CD4-positive, alpha-beta T cell (primary cell): ENCODE measurements at regions not wholly inside any gene's neighbourhood (a gene's known extent, or its start where the extent isn't known, plus 50 kb on each side); places are given as distances from the start of the nearest gene placed in this dataset.

Source experiments
- ATAC-seq: fragments of 200-7000 bp; cut with Tn5 transposase; one replicate; pipeline ENCODE4 v1.10.0; 2022; ENCODE audit warnings: mild to moderate bottlenecking; ENCODE audit not compliant: poor library complexity
- CTCF ChIA-PET: fragments of 350-600 bp; sonication (Branson Sonifier 250); formaldehyde crosslinking; loops from one replicate; lab custom pipeline; 2021; ENCODE audit warnings: antibody characterized with exemption, inconsistent platforms; lab: Charles Lee
- POLR2A ChIA-PET: fragments of 350-600 bp; sonication (Branson Sonifier 250); formaldehyde crosslinking; loops from one replicate; lab custom pipeline; 2021; ENCODE audit warnings: antibody characterized with exemption, inconsistent platforms; lab: Charles Lee
- DNase-seq, 14 experiments: peaks; one replicate each; pipeline ENCODE4 v3.0.0-alpha.2; 2013 to 2020; ENCODE audit warnings: mixed read lengths in 2 of 14
- H3K27ac ChIP-seq, 2 donors: one replicate each; pipeline versions ENCODE4 v1.5.1 to v1.7.0; 2013; ENCODE audit warnings: low read length in 2 of 2, low read depth in 1 of 2, mild to moderate bottlenecking in 1 of 2
- H3K27me3 ChIP-seq, 2 experiments: 1 replicate in 1 of 2; 2 replicates in 1 of 2; pipeline versions ENCODE4 v1.6.1 to v1.7.0; 2013; ENCODE audit warnings: low read length in 2 of 2, control low read depth in 1 of 2, mild to moderate bottlenecking in 1 of 2, moderate library complexity in 1 of 2; ENCODE audit not compliant: insufficient read depth in 2 of 2, control insufficient read depth in 1 of 2
- H3K36me3 ChIP-seq: one replicate; pipeline ENCODE4 v1.6.1; 2013; ENCODE audit warnings: low read length, control low read depth; ENCODE audit not compliant: insufficient read depth
- H3K4me1 ChIP-seq: one replicate; pipeline ENCODE4 v1.6.1; 2013; ENCODE audit warnings: low read length, control low read depth; ENCODE audit not compliant: insufficient read depth
- H3K4me3 ChIP-seq: one replicate; pipeline ENCODE4 v1.5.1; 2013; ENCODE audit warnings: mild to moderate bottlenecking, low read length, moderate library complexity
- H3K9me3 ChIP-seq, 2 experiments: 1 replicate in 1 of 2; 2 replicates in 1 of 2; pipeline versions ENCODE4 v1.6.1 to v1.7.0; 2013; ENCODE audit warnings: low read length in 2 of 2, mild to moderate bottlenecking in 2 of 2, control low read depth in 1 of 2, moderate library complexity in 1 of 2; ENCODE audit not compliant: control insufficient read depth in 1 of 2, insufficient read depth in 1 of 2
- H3K27ac Mint-ChIP-seq: one replicate; pipeline ENCODE4 v1.8.0; 2020; ENCODE audit warnings: mixed read lengths
- H3K27me3 Mint-ChIP-seq: one replicate; pipeline ENCODE4 v1.8.0; 2021; ENCODE audit warnings: mixed read lengths
- H3K36me3 Mint-ChIP-seq: one replicate; pipeline ENCODE4 v1.8.0; 2021; ENCODE audit warnings: low read depth, mixed read lengths
- H3K4me1 Mint-ChIP-seq: one replicate; pipeline ENCODE4 v1.8.0; 2021; ENCODE audit warnings: low read depth, mixed read lengths
- H3K4me3 Mint-ChIP-seq: one replicate; pipeline ENCODE4 v1.8.0; 2020; ENCODE audit warnings: mild to moderate bottlenecking, mixed read lengths
- H3K9me3 Mint-ChIP-seq: one replicate; pipeline ENCODE4 v1.8.0; 2020; ENCODE audit warnings: mixed read lengths
- intact Hi-C, 2 experiments: fragments of 100-400 bp; cut with DNase I in 1 of 2; cut with micrococcal nuclease in 1 of 2; formaldehyde crosslinking; loops; one replicate each; pipeline versions ENCODE4 v1.15.1 to v1.9.0; 2023 to 2025; cut with DNase I, micrococcal nuclease
- TF ChIP-seq, protein P1 (sequence below): fragments of 200-600 bp; IDR thresholded peaks from one replicate; pipeline ENCODE4 v1.8.0; 2022; ENCODE audit warnings: antibody characterized with exemption, mild to moderate bottlenecking

- TF ChIP-seq, protein P1, sequence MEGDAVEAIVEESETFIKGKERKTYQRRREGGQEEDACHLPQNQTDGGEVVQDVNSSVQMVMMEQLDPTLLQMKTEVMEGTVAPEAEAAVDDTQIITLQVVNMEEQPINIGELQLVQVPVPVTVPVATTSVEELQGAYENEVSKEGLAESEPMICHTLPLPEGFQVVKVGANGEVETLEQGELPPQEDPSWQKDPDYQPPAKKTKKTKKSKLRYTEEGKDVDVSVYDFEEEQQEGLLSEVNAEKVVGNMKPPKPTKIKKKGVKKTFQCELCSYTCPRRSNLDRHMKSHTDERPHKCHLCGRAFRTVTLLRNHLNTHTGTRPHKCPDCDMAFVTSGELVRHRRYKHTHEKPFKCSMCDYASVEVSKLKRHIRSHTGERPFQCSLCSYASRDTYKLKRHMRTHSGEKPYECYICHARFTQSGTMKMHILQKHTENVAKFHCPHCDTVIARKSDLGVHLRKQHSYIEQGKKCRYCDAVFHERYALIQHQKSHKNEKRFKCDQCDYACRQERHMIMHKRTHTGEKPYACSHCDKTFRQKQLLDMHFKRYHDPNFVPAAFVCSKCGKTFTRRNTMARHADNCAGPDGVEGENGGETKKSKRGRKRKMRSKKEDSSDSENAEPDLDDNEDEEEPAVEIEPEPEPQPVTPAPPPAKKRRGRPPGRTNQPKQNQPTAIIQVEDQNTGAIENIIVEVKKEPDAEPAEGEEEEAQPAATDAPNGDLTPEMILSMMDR, result no peak
- H3K27ac ChIP-seq, result no peak overlapping the region
- H3K9me3 ChIP-seq, result no peaks in the 10 kb centered on the region
- Mint-ChIP-seq H3K36me3 (no peaks in the 10 kb centered on the region), H3K27me3 (no peaks in the 10 kb centered on the region), H3K4me3 (no peak overlapping the region), H3K27ac (no peak overlapping the region), H3K9me3 (no peaks in the 10 kb centered on the region), H3K4me1 (no peaks in the 10 kb centered on the region)
- POLR2A ChIA-PET, result no interaction called here
- peaks cover 0 to 3% of the 10 kb centered on the region in 2 experiments for H3K27me3 ChIP-seq
- intact Hi-C loops, result no loop called here
- H3K4me3 ChIP-seq, result no peak overlapping the region
- DNase-seq (no peak), ATAC-seq (no peak)
- no peaks in the 10 kb centered on the region for H3K4me1 ChIP-seq
- H3K36me3 ChIP-seq, result no peaks in the 10 kb centered on the region
- CTCF ChIA-PET, result no interaction called here
Measured at GRCh38 chr14:44652640-44653039, 145.6 kb upstream of the FSCB start.

DNA sequence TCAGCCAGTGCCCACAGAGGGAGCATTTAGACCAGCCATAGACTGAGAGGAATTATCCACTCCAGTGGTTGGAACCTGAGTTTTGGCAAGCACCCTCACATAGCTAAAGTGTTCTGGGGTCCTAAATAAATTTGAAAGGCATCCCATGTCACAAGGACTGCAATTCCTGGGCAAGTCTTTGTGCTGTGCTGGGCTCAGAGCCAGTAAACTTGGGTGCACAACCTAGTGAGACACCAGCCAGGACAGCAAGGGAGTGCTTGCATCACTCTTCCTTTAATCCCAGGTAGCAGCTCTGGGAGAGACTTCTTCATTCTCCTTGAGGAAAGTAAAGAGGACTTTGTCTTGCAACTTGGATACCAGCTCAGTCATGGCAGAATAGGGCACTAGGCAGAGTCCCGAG, 142.0 kb upstream of the FSCB start:
- H3K4me1 Mint-ChIP-seq, result no peaks in the 10 kb centered on the region
- H3K27ac ChIP-seq, result no peak overlapping the region
- no peak overlapping the region for H3K27ac Mint-ChIP-seq
- no peaks in the 10 kb centered on the region for H3K36me3 Mint-ChIP-seq
- POLR2A ChIA-PET, result no interaction called here
- H3K4me1 ChIP-seq, result no peaks in the 10 kb centered on the region
- H3K4me3 ChIP-seq, result no peak overlapping the region
- DNase-seq (no peak), ATAC-seq (no peak)
- H3K9me3 ChIP-seq, result no peaks in the 10 kb centered on the region
- H3K27me3 Mint-ChIP-seq, result peaks cover 5% of the 10 kb centered on the region
- H3K9me3 Mint-ChIP-seq, result no peaks in the 10 kb centered on the region
- TF ChIP-seq, protein P1, result no peak
- H3K36me3 ChIP-seq, result no peaks in the 10 kb centered on the region
- no peak overlapping the region for H3K4me3 Mint-ChIP-seq
- CTCF ChIA-PET, result no interaction called here
- intact Hi-C loops, result no loop called here
- H3K27me3 ChIP-seq, result peaks cover 0 to 3% of the 10 kb centered on the region in 2 experiments

DNA sequence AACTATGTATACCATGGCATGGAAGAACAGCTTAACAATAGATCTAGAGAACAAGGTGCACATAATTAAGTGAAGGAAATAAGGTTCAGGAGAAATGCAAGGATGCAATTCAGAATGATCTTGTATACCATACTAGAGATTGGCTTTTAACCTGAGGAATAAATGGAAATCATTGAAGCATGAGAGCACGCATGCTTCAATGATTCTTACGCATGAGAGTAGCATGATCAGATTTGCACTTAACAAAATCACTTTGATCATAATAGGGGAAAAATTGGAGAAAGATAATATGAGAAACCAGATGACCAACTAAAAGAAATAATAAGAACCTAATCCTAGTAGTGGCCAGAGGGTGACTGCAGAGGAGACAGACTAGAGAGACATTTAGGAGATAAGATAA, 133.3 kb upstream of the FSCB start:
- Mint-ChIP-seq H3K9me3 (no peaks in the 10 kb centered on the region), H3K4me3 (no peak overlapping the region), H3K27me3 (no peaks in the 10 kb centered on the region), H3K36me3 (no peaks in the 10 kb centered on the region), H3K4me1 (no peaks in the 10 kb centered on the region), H3K27ac (no peak overlapping the region)
- H3K9me3 ChIP-seq, result no peaks in the 10 kb centered on the region
- intact Hi-C loops, result no loop called here
- ChIA-PET CTCF (no interaction called here), POLR2A (no interaction called here)
- no peak overlapping the region for H3K27ac ChIP-seq
- TF ChIP-seq, protein P1, result no peak
- no peaks in the 10 kb centered on the region for H3K36me3 ChIP-seq
- H3K4me3 ChIP-seq, result no peak overlapping the region
- DNase-seq (no peak), ATAC-seq (no peak)
- no peaks in the 10 kb centered on the region for H3K27me3 ChIP-seq
- H3K4me1 ChIP-seq, result no peaks in the 10 kb centered on the region
